Endodermal cell (in vitro differentiated cells): ENCODE measurements at regions not wholly inside any gene's neighbourhood (a gene's known extent, or its start where the extent isn't known, plus 50 kb on each side); places are given as distances from the start of the nearest gene placed in this dataset.

ENCODE experiments used
- DNase-seq: peaks from one replicate; pipeline ENCODE4 v3.0.0-alpha.2; 2017
- H3K27ac ChIP-seq: 2 replicates; pipeline ENCODE4 v1.5.1; 2013; ENCODE audit warnings: mild to moderate bottlenecking, low read depth, low read length, moderate library complexity
- H3K27me3 ChIP-seq: 2 replicates; pipeline ENCODE4 v1.6.1; 2013; ENCODE audit warnings: mild to moderate bottlenecking, low read length, moderate library complexity; ENCODE audit not compliant: insufficient read depth, control insufficient read depth, poor library complexity, severe bottlenecking
- H3K36me3 ChIP-seq: 2 replicates; pipeline ENCODE4 v1.7.0; 2013; ENCODE audit warnings: mild to moderate bottlenecking, low read length, moderate library complexity; ENCODE audit not compliant: control insufficient read depth, insufficient read depth
- H3K4me1 ChIP-seq: one replicate; pipeline ENCODE4 v1.7.0; 2013; ENCODE audit warnings: low read length; ENCODE audit not compliant: control insufficient read depth, insufficient read depth
- H3K4me3 ChIP-seq: 2 replicates; pipeline ENCODE4 v1.5.1; 2013; ENCODE audit warnings: mild to moderate bottlenecking, low read length, moderate library complexity
- H3K9ac ChIP-seq: 2 replicates; pipeline ENCODE4 v1.6.1; 2013; ENCODE audit warnings: mild to moderate bottlenecking, low read length, moderate library complexity; ENCODE audit not compliant: poor library complexity, severe bottlenecking; ENCODE audit errors: extremely low read depth
- H3K9me3 ChIP-seq: 2 replicates; pipeline ENCODE4 v1.6.1; 2013; ENCODE audit warnings: mild to moderate bottlenecking, low read length, moderate library complexity; ENCODE audit not compliant: control insufficient read depth
- H3K27ac Mint-ChIP-seq: 2 replicates; pipeline ENCODE4 v1.8.0; 2020; ENCODE audit warnings: mixed read lengths
- H3K27me3 Mint-ChIP-seq: 2 replicates; pipeline ENCODE4 v1.8.0; 2021; ENCODE audit warnings: mild to moderate bottlenecking, mixed read lengths; ENCODE audit not compliant: insufficient read depth
- H3K36me3 Mint-ChIP-seq: 2 replicates; pipeline ENCODE4 v1.8.0; 2020; ENCODE audit warnings: low read depth, mixed read lengths
- H3K4me1 Mint-ChIP-seq: 2 replicates; pipeline ENCODE4 v1.8.0; 2020; ENCODE audit warnings: mixed read lengths
- H3K4me3 Mint-ChIP-seq: 2 replicates; pipeline ENCODE4 v1.8.0; 2020; ENCODE audit warnings: mild to moderate bottlenecking, moderate library complexity, mixed read lengths
- H3K9me3 Mint-ChIP-seq: 2 replicates; pipeline ENCODE4 v1.8.0; 2020; ENCODE audit warnings: mild to moderate bottlenecking, mixed read lengths
- CTCF ChIP-seq: fragments of 200-600 bp; sonication (generic); conservative IDR thresholded peaks from 2 replicates; pipeline ENCODE4 v1.5.0; 2021; ENCODE audit warnings: antibody characterized with exemption, mild to moderate bottlenecking
- WGBS, 2 experiments: methylation state at CpG; one replicate each; pipeline versions ENCODE4 v1.1.5 to v1.1.7; 2013; ENCODE audit warnings: missing lambda C conversion rate in 2 of 2, mixed read lengths in 1 of 2; ENCODE audit not compliant: insufficient coverage in 1 of 2, insufficient read length in 1 of 2; 5-methylcytosine and 5-hydroxymethylcytosine counted together

DNA sequence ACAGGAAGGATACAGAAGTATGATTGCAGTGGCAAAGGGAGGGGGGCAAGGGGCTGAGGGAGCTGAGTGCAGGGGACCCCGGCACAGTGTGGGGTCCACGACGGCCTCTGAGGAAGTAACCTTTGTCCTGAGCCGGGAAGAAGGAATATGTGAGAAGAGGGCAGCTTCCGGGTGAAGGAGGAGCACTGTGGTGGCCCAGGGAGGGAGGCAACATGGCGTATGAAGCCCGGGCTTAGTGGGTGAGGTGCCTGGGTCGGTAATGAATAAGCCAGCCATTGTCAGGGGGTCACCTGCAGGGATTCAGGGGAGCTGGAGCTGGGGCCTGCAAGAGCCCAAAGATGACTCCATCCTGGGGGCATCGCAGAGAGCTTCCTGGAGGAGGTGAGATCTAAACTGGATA, 200.4 kb downstream of the FOXD2 start:
- H3K9me3 ChIP-seq, result no peaks in the 10 kb centered on the region
- DNase-seq, result no peak
- WGBS, 2 experiments, result 84 to 87% methylated on average over 5 to 9 of the region's 9 CpGs
- H3K36me3 Mint-ChIP-seq, result no peaks in the 10 kb centered on the region
- H3K4me1 ChIP-seq, result no peaks in the 10 kb centered on the region
- H3K9me3 Mint-ChIP-seq, result no peaks in the 10 kb centered on the region
- no peak overlapping the region for H3K27ac ChIP-seq
- peaks cover 24% of the 10 kb centered on the region for H3K27me3 ChIP-seq
- no peaks in the 10 kb centered on the region for H3K4me1 Mint-ChIP-seq
- TF ChIP-seq CTCF, result no peak
- H3K27ac Mint-ChIP-seq, result no peak overlapping the region
- no peak overlapping the region for H3K9ac ChIP-seq
- no peak overlapping the region for H3K4me3 ChIP-seq
- H3K36me3 ChIP-seq, result no peaks in the 10 kb centered on the region
- H3K27me3 Mint-ChIP-seq, result peaks cover 34% of the 10 kb centered on the region
- H3K4me3 Mint-ChIP-seq, result no peak overlapping the region

DNA sequence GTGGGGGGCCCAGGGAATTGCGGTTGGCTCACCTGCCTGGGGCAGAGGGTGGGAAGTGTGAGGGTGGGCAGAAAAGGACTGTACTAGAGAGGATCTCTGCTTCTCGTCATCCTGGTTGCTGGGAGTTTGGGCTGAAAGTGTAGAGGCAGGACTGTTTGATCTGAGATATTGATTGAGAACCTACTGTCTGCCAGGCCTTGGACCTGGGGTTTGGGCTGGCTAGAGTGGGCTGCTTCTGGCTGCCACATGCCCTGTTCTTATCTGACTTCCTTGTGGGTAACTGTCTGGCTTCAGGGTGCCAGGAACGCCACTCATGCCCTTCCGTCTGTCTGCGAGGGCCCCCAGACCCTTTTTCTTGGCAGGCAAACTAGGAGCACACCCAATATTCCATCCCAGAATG, 200.9 kb downstream of the FOXD2 start:
- H3K27me3 ChIP-seq, result peaks cover 21% of the 10 kb centered on the region
- H3K27me3 Mint-ChIP-seq, result peaks cover 29% of the 10 kb centered on the region

GRCh38 chr1:47643306-47644211, 205.7 kb downstream of the FOXD2 start:
- Histone ChIP-seq H3K9ac (no peak overlapping the region), H3K4me3 (no peak overlapping the region), H3K4me1 (no peaks in the 10 kb centered on the region), H3K9me3 (no peaks in the 10 kb centered on the region), H3K36me3 (no peaks in the 10 kb centered on the region), H3K27ac (no peak overlapping the region), H3K27me3 (peaks cover 28% of the 10 kb centered on the region)
- Mint-ChIP-seq H3K9me3 (no peaks in the 10 kb centered on the region), H3K27ac (no peak overlapping the region), H3K27me3 (peaks cover 34% of the 10 kb centered on the region), H3K4me1 (no peaks in the 10 kb centered on the region), H3K36me3 (no peaks in the 10 kb centered on the region), H3K4me3 (no peak overlapping the region)
- 87 to 91% methylated on average over 12 to 20 of the region's 20 CpGs for WGBS, 2 experiments
- no peak for TF ChIP-seq CTCF
- DNase-seq, result no peak

More for the DNA sequence above, 200.9 kb downstream of the FOXD2 start:
- Histone ChIP-seq H3K9me3 (no peaks in the 10 kb centered on the region), H3K27ac (no peak overlapping the region), H3K4me3 (no peak overlapping the region), H3K9ac (no peak overlapping the region), H3K4me1 (no peaks in the 10 kb centered on the region), H3K36me3 (no peaks in the 10 kb centered on the region)
- Mint-ChIP-seq H3K36me3 (no peaks in the 10 kb centered on the region), H3K4me3 (no peak overlapping the region), H3K27ac (no peak overlapping the region), H3K9me3 (no peaks in the 10 kb centered on the region), H3K4me1 (no peaks in the 10 kb centered on the region)
- no peak for DNase-seq
- 86 to 93% methylated on average over 3 to 5 of the region's 5 CpGs for WGBS, 2 experiments
- no peak for TF ChIP-seq CTCF
